ENCODE measurements at regions not wholly inside any gene's neighbourhood (a gene's known extent, or its start where the extent isn't known, plus 50 kb on each side); places are given as distances from the start of the nearest gene placed in this dataset.

- Histone ChIP-seq H3K4me2 (ENCODE audit: insufficient read depth, insufficient read length, low read length) (no peak overlapping the region), H3K27me3 (ENCODE audit: insufficient read depth, low read length) (no peaks in the 10 kb centered on the region), H3K4me1 (ENCODE audit: insufficient read depth, low read length) (no peaks in the 10 kb centered on the region), H2BK20ac (ENCODE audit: low read depth, low read length, poor library complexity, severe bottlenecking) (no peak overlapping the region), H4K20me1 (ENCODE audit: control insufficient read depth, insufficient read depth, insufficient read length) (no peaks in the 10 kb centered on the region), H3K4ac (ENCODE audit: low read depth, low read length) (no peak overlapping the region), H3K79me1 (ENCODE audit: insufficient read depth, low read depth, low read length, poor library complexity, severe bottlenecking) (no peaks in the 10 kb centered on the region), H3K18ac (ENCODE audit: insufficient read length, low read depth, low read length) (no peak overlapping the region), H4K8ac (replicated peaks; ENCODE audit: insufficient read length, low read depth, low read length) (no peak overlapping the region), H3K9me3 (ENCODE audit: control insufficient read depth, low read depth, low read length) (no peaks in the 10 kb centered on the region), H3K23me2 (ENCODE audit: insufficient read length, low read depth, low read length, poor library complexity, severe bottlenecking) (no peaks in the 10 kb centered on the region), H2BK5ac (ENCODE audit: insufficient read length, low read length) (no peak overlapping the region), H3T11ph (ENCODE audit: low read length) (no peak overlapping the region), H2AFZ (ENCODE audit: low read length) (no peak overlapping the region), H3K23ac (ENCODE audit: insufficient read length, low read depth, low read length) (no peak overlapping the region), H3K27ac (ENCODE audit: insufficient read length, low read depth, low read length) (no peak overlapping the region), H3K56ac (ENCODE audit: insufficient read length, low read depth, low read length) (no peak overlapping the region), H4K5ac (ENCODE audit: insufficient read length, low read depth, low read length) (no peak overlapping the region), H2BK12ac (ENCODE audit: insufficient read length, low read depth, low read length) (no peak overlapping the region), H2BK15ac (ENCODE audit: low read depth, low read length) (no peak overlapping the region), H3K79me2 (ENCODE audit: insufficient read depth, low read length) (no peaks in the 10 kb centered on the region), H3K9ac (ENCODE audit: extremely low read depth, insufficient read length, low read length) (no peak overlapping the region), H2AK5ac (ENCODE audit: insufficient read length, low read length) (no peak overlapping the region), H3K14ac (ENCODE audit: insufficient read depth, low read length) (no peak overlapping the region), H4K91ac (ENCODE audit: insufficient read length, low read depth, low read length) (no peak overlapping the region), H2BK120ac (ENCODE audit: low read depth, low read length, poor library complexity, severe bottlenecking) (no peak overlapping the region)
- H3K27me3 Mint-ChIP-seq (ENCODE audit: low read depth) = peaks cover 34% of the 10 kb centered on the region
- H3K4me1 Mint-ChIP-seq = no peaks in the 10 kb centered on the region
- no CpG with 5 or more reads among the region's 3 CpGs for WGBS (ENCODE audit: extremely low coverage, insufficient read length, low lambda C conversion rate)
- H3K9me3 Mint-ChIP-seq = no peaks in the 10 kb centered on the region
- H3K4me3 Mint-ChIP-seq = no peak overlapping the region
- no peak overlapping the region for H3K27ac Mint-ChIP-seq
- peak; percentile 10 for DNase-seq
- no peaks in the 10 kb centered on the region for H3K36me3 Mint-ChIP-seq (ENCODE audit: insufficient read depth in 1 of 3, low read depth in 3 of 3)
- TF ChIP-seq, protein P1, sequence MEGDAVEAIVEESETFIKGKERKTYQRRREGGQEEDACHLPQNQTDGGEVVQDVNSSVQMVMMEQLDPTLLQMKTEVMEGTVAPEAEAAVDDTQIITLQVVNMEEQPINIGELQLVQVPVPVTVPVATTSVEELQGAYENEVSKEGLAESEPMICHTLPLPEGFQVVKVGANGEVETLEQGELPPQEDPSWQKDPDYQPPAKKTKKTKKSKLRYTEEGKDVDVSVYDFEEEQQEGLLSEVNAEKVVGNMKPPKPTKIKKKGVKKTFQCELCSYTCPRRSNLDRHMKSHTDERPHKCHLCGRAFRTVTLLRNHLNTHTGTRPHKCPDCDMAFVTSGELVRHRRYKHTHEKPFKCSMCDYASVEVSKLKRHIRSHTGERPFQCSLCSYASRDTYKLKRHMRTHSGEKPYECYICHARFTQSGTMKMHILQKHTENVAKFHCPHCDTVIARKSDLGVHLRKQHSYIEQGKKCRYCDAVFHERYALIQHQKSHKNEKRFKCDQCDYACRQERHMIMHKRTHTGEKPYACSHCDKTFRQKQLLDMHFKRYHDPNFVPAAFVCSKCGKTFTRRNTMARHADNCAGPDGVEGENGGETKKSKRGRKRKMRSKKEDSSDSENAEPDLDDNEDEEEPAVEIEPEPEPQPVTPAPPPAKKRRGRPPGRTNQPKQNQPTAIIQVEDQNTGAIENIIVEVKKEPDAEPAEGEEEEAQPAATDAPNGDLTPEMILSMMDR (conservative IDR thresholded peaks at IDR 0.05) = no peak
Observed at GRCh38 chr3:43787330-43787729, 96.6 kb downstream of the ABHD5 start.

Measured in H9 (cell line).